OCI-LY7 (cell line): ENCODE measurements at regions not wholly inside any gene's neighbourhood (a gene's known extent, or its start where the extent isn't known, plus 50 kb on each side); places are given as distances from the start of the nearest gene placed in this dataset.

ENCODE experiments used
- BruUV-seq: library from RNA; stranded (reverse); fragments of 400-500 nt; replicated peaks from 2 replicates; lab custom pipeline; 2021; lab: Mats Ljungman, UMichigan
- CTCF ChIA-PET: fragments of 300-600 bp; sonication (Branson Sonifier 250); formaldehyde crosslinking; loops from one replicate; lab custom pipeline; 2022; ENCODE audit warnings: antibody characterized with exemption; ENCODE audit not compliant: unreplicated experiment; lab: Charles Lee
- POLR2A ChIA-PET: fragments of 300-600 bp; sonication (Branson Sonifier 250); formaldehyde crosslinking; loops from one replicate; lab custom pipeline; 2022; ENCODE audit warnings: antibody characterized with exemption; lab: Charles Lee
- DNase-seq: peaks from one replicate; pipeline ENCODE4 v3.0.0-alpha.2; 2015; ENCODE audit warnings: low spot score
- H2AFZ ChIP-seq: fragments of 200-600 bp; sonication (generic), shearing (Covaris generic); 2 replicates; pipeline ENCODE4 v1.6.1; 2014; ENCODE audit warnings: mild to moderate bottlenecking, antibody characterized with exemption, low read length, moderate library complexity
- H3K27ac ChIP-seq: fragments of 200-600 bp; sonication (generic); 2 replicates; pipeline ENCODE4 v1.5.1; 2014; ENCODE audit warnings: mixed run types, low read depth, mild to moderate bottlenecking, moderate library complexity, low read length, inconsistent platforms; ENCODE audit not compliant: poor library complexity, severe bottlenecking
- H3K36me3 ChIP-seq: fragments of 200-600 bp; sonication (generic); 2 replicates; pipeline ENCODE4 v1.6.1; 2014; ENCODE audit warnings: mild to moderate bottlenecking, antibody characterized with exemption, low read length, moderate library complexity, mixed read lengths; ENCODE audit not compliant: insufficient read depth
- H3K4me1 ChIP-seq: fragments of 200-600 bp; sonication (generic); 2 replicates; pipeline ENCODE4 v1.5.1; 2014; ENCODE audit warnings: mild to moderate bottlenecking, low read length; ENCODE audit not compliant: insufficient read depth, poor library complexity, severe bottlenecking
- H3K4me2 ChIP-seq: fragments of 200-600 bp; sonication (generic); 2 replicates; pipeline ENCODE4 v1.6.1; 2014; ENCODE audit warnings: mild to moderate bottlenecking, low read length
- H3K4me3 ChIP-seq: fragments of 200-600 bp; sonication (generic); 2 replicates; pipeline ENCODE4 v1.5.1; 2014; ENCODE audit warnings: mild to moderate bottlenecking, low read depth, low read length; ENCODE audit not compliant: poor library complexity, severe bottlenecking
- H3K79me2 ChIP-seq: fragments of 200-600 bp; sonication (generic); 2 replicates; pipeline ENCODE4 v1.6.1; 2016; ENCODE audit warnings: low read depth, mild to moderate bottlenecking, low read length, moderate library complexity, mixed read lengths; ENCODE audit not compliant: insufficient read depth
- H3K9me2 ChIP-seq: fragments of 200-600 bp; sonication (generic); 2 replicates; pipeline ENCODE4 v1.6.1; 2016; ENCODE audit warnings: mild to moderate bottlenecking, low read length, mixed read lengths; ENCODE audit not compliant: insufficient read depth
- H3K9me3 ChIP-seq: fragments of 200-600 bp; sonication (generic); 2 replicates; pipeline ENCODE4 v1.6.1; 2014; ENCODE audit warnings: mild to moderate bottlenecking, mixed run types, low read length, mixed read lengths
- H4K20me1 ChIP-seq: fragments of 200-600 bp; sonication (generic); 2 replicates; pipeline ENCODE4 v1.6.1; 2014; ENCODE audit warnings: mild to moderate bottlenecking, antibody characterized with exemption, low read length, moderate library complexity, mixed read lengths; ENCODE audit not compliant: insufficient read depth
- EZH2phosphoT487 ChIP-seq: fragments of 200-600 bp; sonication (generic); IDR thresholded peaks from 2 replicates; pipeline ENCODE4 v1.6.1; 2018; ENCODE audit warnings: low read depth, borderline replicate concordance, mild to moderate bottlenecking, mixed run types, antibody characterized with exemption, low read length, moderate library complexity, mixed read lengths
- intact Hi-C: fragments of 100-400 bp; cut with micrococcal nuclease; formaldehyde crosslinking; loops from one replicate; pipeline ENCODE4 v1.10.0; 2022; ENCODE audit not compliant: unreplicated experiment
- TF ChIP-seq, protein P1 (sequence below): fragments of 200-600 bp; sonication (generic); conservative IDR thresholded peaks from 2 replicates; pipeline ENCODE4 v1.5.1; 2014; ENCODE audit warnings: mild to moderate bottlenecking, antibody characterized with exemption, low read length, moderate library complexity, mixed read lengths

- CTCF ChIA-PET = no interaction called here
- no TSS peak for BruUV-seq
These were observed 88.3 kb downstream of the VCX3A start for GRCh38 chrX:6446582-6446981.

GRCh38 chrX:6440648-6441047 lies 94.3 kb downstream of the VCX3A start:
- BruUV-seq = no TSS peak
- POLR2A ChIA-PET = no interaction called here

More at GRCh38 chrX:6446582-6446981, 88.3 kb downstream of the VCX3A start:
- POLR2A ChIA-PET = no interaction called here
- H3K79me2 ChIP-seq = no peaks in the 10 kb centered on the region
- H3K9me3 ChIP-seq = no peaks in the 10 kb centered on the region
- no peaks in the 10 kb centered on the region for H4K20me1 ChIP-seq
- H3K9me2 ChIP-seq = no peaks in the 10 kb centered on the region
- H3K4me3 ChIP-seq = no peak overlapping the region
- no peak overlapping the region for H2AFZ ChIP-seq
- H3K4me1 ChIP-seq = no peaks in the 10 kb centered on the region
- no peaks in the 10 kb centered on the region for H3K36me3 ChIP-seq
- no peak for DNase-seq
- TF ChIP-seq EZH2phosphoT487 = no peak
- TF ChIP-seq, protein P1, sequence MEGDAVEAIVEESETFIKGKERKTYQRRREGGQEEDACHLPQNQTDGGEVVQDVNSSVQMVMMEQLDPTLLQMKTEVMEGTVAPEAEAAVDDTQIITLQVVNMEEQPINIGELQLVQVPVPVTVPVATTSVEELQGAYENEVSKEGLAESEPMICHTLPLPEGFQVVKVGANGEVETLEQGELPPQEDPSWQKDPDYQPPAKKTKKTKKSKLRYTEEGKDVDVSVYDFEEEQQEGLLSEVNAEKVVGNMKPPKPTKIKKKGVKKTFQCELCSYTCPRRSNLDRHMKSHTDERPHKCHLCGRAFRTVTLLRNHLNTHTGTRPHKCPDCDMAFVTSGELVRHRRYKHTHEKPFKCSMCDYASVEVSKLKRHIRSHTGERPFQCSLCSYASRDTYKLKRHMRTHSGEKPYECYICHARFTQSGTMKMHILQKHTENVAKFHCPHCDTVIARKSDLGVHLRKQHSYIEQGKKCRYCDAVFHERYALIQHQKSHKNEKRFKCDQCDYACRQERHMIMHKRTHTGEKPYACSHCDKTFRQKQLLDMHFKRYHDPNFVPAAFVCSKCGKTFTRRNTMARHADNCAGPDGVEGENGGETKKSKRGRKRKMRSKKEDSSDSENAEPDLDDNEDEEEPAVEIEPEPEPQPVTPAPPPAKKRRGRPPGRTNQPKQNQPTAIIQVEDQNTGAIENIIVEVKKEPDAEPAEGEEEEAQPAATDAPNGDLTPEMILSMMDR = no peak
- no peak overlapping the region for H3K4me2 ChIP-seq
- intact Hi-C loops = no loop called here
- H3K27ac ChIP-seq = no peak overlapping the region

GRCh38 chrX:6432226-6432625 lies 102.7 kb downstream of the VCX3A start:
- Histone ChIP-seq H2AFZ (no peak overlapping the region), H4K20me1 (no peaks in the 10 kb centered on the region), H3K4me1 (no peaks in the 10 kb centered on the region), H3K79me2 (no peaks in the 10 kb centered on the region), H3K27ac (no peak overlapping the region), H3K9me2 (no peaks in the 10 kb centered on the region), H3K4me3 (no peak overlapping the region), H3K9me3 (no peaks in the 10 kb centered on the region), H3K36me3 (no peaks in the 10 kb centered on the region), H3K4me2 (no peak overlapping the region)
- no TSS peak for BruUV-seq
- POLR2A ChIA-PET = no interaction called here
- no peak for DNase-seq
- no peak for TF ChIP-seq EZH2phosphoT487
- TF ChIP-seq, protein P1 = no peak
- CTCF ChIA-PET = no interaction called here
- intact Hi-C loops = no loop called here

More at GRCh38 chrX:6440648-6441047, 94.3 kb downstream of the VCX3A start:
- intact Hi-C loops = no loop called here
- CTCF ChIA-PET = interaction anchor here (0.6 kb wide), 1 partner anchor 56 kb away, joined by 3 read pairs; no protein-coding TSS in a partner anchor
- Histone ChIP-seq H4K20me1 (no peaks in the 10 kb centered on the region), H3K4me1 (no peaks in the 10 kb centered on the region), H3K36me3 (no peaks in the 10 kb centered on the region), H2AFZ (no peak overlapping the region), H3K9me3 (no peaks in the 10 kb centered on the region), H3K27ac (no peak overlapping the region), H3K4me3 (no peak overlapping the region), H3K4me2 (no peak overlapping the region), H3K9me2 (no peaks in the 10 kb centered on the region), H3K79me2 (no peaks in the 10 kb centered on the region)
- no peak for TF ChIP-seq EZH2phosphoT487
- TF ChIP-seq, protein P1 = no peak
- no peak for DNase-seq
